ENCODE measurements at regions not wholly inside any gene's neighbourhood (a gene's known extent, or its start where the extent isn't known, plus 50 kb on each side); places are given as distances from the start of the nearest gene placed in this dataset.

GRCh38 chr2:39513641-39514094 is 76.6 kb upstream of the MAP4K3 start:
- TF ChIP-seq, protein P1, sequence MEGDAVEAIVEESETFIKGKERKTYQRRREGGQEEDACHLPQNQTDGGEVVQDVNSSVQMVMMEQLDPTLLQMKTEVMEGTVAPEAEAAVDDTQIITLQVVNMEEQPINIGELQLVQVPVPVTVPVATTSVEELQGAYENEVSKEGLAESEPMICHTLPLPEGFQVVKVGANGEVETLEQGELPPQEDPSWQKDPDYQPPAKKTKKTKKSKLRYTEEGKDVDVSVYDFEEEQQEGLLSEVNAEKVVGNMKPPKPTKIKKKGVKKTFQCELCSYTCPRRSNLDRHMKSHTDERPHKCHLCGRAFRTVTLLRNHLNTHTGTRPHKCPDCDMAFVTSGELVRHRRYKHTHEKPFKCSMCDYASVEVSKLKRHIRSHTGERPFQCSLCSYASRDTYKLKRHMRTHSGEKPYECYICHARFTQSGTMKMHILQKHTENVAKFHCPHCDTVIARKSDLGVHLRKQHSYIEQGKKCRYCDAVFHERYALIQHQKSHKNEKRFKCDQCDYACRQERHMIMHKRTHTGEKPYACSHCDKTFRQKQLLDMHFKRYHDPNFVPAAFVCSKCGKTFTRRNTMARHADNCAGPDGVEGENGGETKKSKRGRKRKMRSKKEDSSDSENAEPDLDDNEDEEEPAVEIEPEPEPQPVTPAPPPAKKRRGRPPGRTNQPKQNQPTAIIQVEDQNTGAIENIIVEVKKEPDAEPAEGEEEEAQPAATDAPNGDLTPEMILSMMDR (IDR thresholded peaks at IDR 0.05; ENCODE audit: unreplicated experiment): peak; percentile 68
- H3K36me3 Mint-ChIP-seq (ENCODE audit: insufficient read depth, unreplicated experiment): peaks cover 8% of the 10 kb centered on the region
- H3K9me3 Mint-ChIP-seq (ENCODE audit: low read depth, unreplicated experiment): no peaks in the 10 kb centered on the region
- peaks cover 39% of the 10 kb centered on the region for H3K4me1 Mint-ChIP-seq (ENCODE audit: low read depth, unreplicated experiment)
- peak overlapping the region; percentile 15 for H3K27ac Mint-ChIP-seq (ENCODE audit: unreplicated experiment)
- DNase-seq: peak; percentile 69
- no peak overlapping the region for H3K4me3 Mint-ChIP-seq (ENCODE audit: low read depth, unreplicated experiment)
- BruUV-seq (replicated peaks): no TSS peak
- CTCF ChIA-PET: interaction anchor here (1.0 kb wide), 1 partner anchor 184 kb away, joined by 3 read pairs; no protein-coding TSS in a partner anchor
- intact Hi-C loops (cut with micrococcal nuclease; ENCODE audit: unreplicated experiment): loop anchor here (2.0 to 5.0 kb wide), 3 partner anchors 79 to 215 kb away; no protein-coding TSS in a partner anchor
- no peaks in the 10 kb centered on the region for H3K27me3 Mint-ChIP-seq (ENCODE audit: unreplicated experiment)

DNA sequence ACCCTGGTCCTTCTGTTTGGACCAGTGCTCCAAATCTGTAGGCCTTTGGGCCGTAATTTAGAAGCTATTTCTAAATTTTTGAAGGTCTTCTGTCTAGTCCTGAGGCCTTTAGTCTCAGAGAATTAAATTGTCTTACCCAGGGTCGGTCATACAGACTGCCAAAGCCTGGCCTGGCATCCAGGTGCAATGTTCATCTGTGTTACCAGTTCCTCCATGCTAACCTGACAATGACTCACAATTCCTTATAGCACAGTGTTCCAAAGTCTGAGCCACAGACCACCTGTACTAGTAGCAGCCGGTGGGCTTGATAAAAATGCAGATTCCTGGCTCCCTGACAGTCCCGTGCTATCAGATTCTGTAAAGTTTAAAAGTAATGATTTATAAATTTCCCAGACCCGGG is 77.7 kb upstream of the MAP4K3 start:
- H3K4me1 Mint-ChIP-seq (ENCODE audit: low read depth, unreplicated experiment): peaks cover 30% of the 10 kb centered on the region

GRCh38 chr2:39515273-39515896 is 78.3 kb upstream of the MAP4K3 start:
- Mint-ChIP-seq H3K9me3 (ENCODE audit: low read depth, unreplicated experiment) (no peaks in the 10 kb centered on the region), H3K4me3 (ENCODE audit: low read depth, unreplicated experiment) (no peak overlapping the region), H3K27ac (ENCODE audit: unreplicated experiment) (no peak overlapping the region), H3K27me3 (ENCODE audit: unreplicated experiment) (no peaks in the 10 kb centered on the region), H3K36me3 (ENCODE audit: insufficient read depth, unreplicated experiment) (peaks cover 8% of the 10 kb centered on the region), H3K4me1 (ENCODE audit: low read depth, unreplicated experiment) (peaks cover 29% of the 10 kb centered on the region)
- CTCF ChIA-PET: no interaction called here
- DNase-seq: no peak
- TF ChIP-seq, protein P1 (IDR thresholded peaks at IDR 0.05; ENCODE audit: unreplicated experiment): no peak
- BruUV-seq (replicated peaks): no TSS peak
- intact Hi-C loops (cut with micrococcal nuclease; ENCODE audit: unreplicated experiment): no loop called here

More for the DNA sequence above, 77.7 kb upstream of the MAP4K3 start:
- H3K9me3 Mint-ChIP-seq (ENCODE audit: low read depth, unreplicated experiment): no peaks in the 10 kb centered on the region
- no TSS peak for BruUV-seq (replicated peaks)
- DNase-seq: no peak
- H3K27me3 Mint-ChIP-seq (ENCODE audit: unreplicated experiment): no peaks in the 10 kb centered on the region
- intact Hi-C loops (cut with micrococcal nuclease; ENCODE audit: unreplicated experiment): loop anchor here (5.0 kb wide), 1 partner anchor 77 kb away; no protein-coding TSS in a partner anchor
- H3K4me3 Mint-ChIP-seq (ENCODE audit: low read depth, unreplicated experiment): no peak overlapping the region
- peaks cover 8% of the 10 kb centered on the region for H3K36me3 Mint-ChIP-seq (ENCODE audit: insufficient read depth, unreplicated experiment)
- H3K27ac Mint-ChIP-seq (ENCODE audit: unreplicated experiment): no peak overlapping the region
- CTCF ChIA-PET: no interaction called here
- TF ChIP-seq, protein P1 (IDR thresholded peaks at IDR 0.05; ENCODE audit: unreplicated experiment): no peak

DNA sequence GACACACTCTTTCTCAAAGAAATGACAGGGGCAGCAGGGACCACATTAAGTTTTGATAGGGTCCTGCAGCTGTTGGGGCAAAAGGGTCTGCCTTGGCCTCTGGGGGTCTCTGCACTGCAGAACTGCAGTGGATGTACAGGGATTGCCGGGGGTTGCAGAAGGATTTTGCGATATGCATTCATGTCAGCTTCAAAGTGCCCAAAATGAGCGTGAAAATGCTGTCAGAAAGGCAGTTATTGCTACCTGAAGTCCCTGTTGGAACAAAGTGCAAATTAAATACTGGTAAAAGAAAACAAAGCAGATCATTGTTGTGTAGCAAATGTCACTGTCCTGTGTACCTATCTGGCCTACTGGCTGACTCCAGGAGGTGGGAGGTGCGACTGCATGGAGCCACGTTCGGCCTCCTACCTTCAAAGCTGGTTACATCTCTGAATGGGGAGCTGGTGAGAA is 78.8 kb upstream of the MAP4K3 start:
- Mint-ChIP-seq H3K4me3 (ENCODE audit: low read depth, unreplicated experiment) (no peak overlapping the region), H3K27me3 (ENCODE audit: unreplicated experiment) (no peaks in the 10 kb centered on the region), H3K27ac (ENCODE audit: unreplicated experiment) (no peak overlapping the region), H3K9me3 (ENCODE audit: low read depth, unreplicated experiment) (no peaks in the 10 kb centered on the region), H3K4me1 (ENCODE audit: low read depth, unreplicated experiment) (peaks cover 29% of the 10 kb centered on the region), H3K36me3 (ENCODE audit: insufficient read depth, unreplicated experiment) (peaks cover 8% of the 10 kb centered on the region)
- CTCF ChIA-PET: interaction anchor here (0.7 kb wide), 1 partner anchor 1083 kb away, joined by 3 read pairs; no protein-coding TSS in a partner anchor
- DNase-seq: no peak
- TF ChIP-seq, protein P1 (IDR thresholded peaks at IDR 0.05; ENCODE audit: unreplicated experiment): no peak
- intact Hi-C loops (cut with micrococcal nuclease; ENCODE audit: unreplicated experiment): no loop called here
- no TSS peak for BruUV-seq (replicated peaks)
